Esophagus squamous epithelium (tissue), 5 donors: ENCODE measurements at regions not wholly inside any gene's neighbourhood (a gene's known extent, or its start where the extent isn't known, plus 50 kb on each side); places are given as distances from the start of the nearest gene placed in this dataset.

ENCODE experiments used
- DNase-seq: peaks from one replicate; lab custom pipeline; 2025; lab: John Stamatoyannopoulos, UW
- H3K27ac ChIP-seq, 4 donors: fragments of 200-600 bp; sonication (generic); one replicate each; pipeline ENCODE4 v1.5.1; 2016 to 2019; ENCODE audit warnings: mild to moderate bottlenecking in 1 of 4
- H3K27me3 ChIP-seq, 4 donors: fragments of 200-600 bp; sonication (generic); 1 replicate in 3 of 4; 2 replicates in 1 of 4; pipeline versions ENCODE4 v1.5.1 to v1.6.0; 2017 to 2021; ENCODE audit warnings: antibody characterized with exemption in 1 of 4
- H3K36me3 ChIP-seq, 3 donors: fragments of 200-600 bp; sonication (generic); one replicate each; pipeline ENCODE4 v1.5.1; 2016 to 2019
- H3K4me1 ChIP-seq, 3 donors: fragments of 200-600 bp; sonication (generic); one replicate each; pipeline ENCODE4 v1.5.1; 2017 to 2019
- H3K4me3 ChIP-seq, 4 donors: fragments of 200-600 bp; sonication (generic); 1 replicate in 3 of 4; 2 replicates in 1 of 4; pipeline ENCODE4 v1.5.1; 2016 to 2019; ENCODE audit warnings: mild to moderate bottlenecking in 2 of 4, moderate library complexity in 1 of 4
- H3K9me3 ChIP-seq, 3 donors: fragments of 200-600 bp; sonication (generic); one replicate each; pipeline ENCODE4 v1.5.1; 2016 to 2019
- CTCF ChIP-seq, 6 experiments: fragments of 450-650 bp in 4 of 6; fragments of 200-600 bp in 2 of 6; sonication (generic) in 2 of 6; IDR thresholded peaks; one replicate each; pipeline ENCODE4 v1.5.1; 2016 to 2019; ENCODE audit warnings: antibody characterized with exemption in 6 of 6, mild to moderate bottlenecking in 4 of 6, moderate library complexity in 4 of 6
- POLR2A ChIP-seq, 4 donors: fragments of 450-650 bp; IDR thresholded peaks; one replicate each; pipeline ENCODE4 v1.6.1; 2017; ENCODE audit warnings: antibody characterized with exemption in 4 of 4, mild to moderate bottlenecking in 4 of 4, moderate library complexity in 3 of 4
- WGBS, 2 donors: methylation state at CpG; one replicate each; pipeline ENCODE4 v1.1.5; 2018; 5-methylcytosine and 5-hydroxymethylcytosine counted together
- intact Hi-C: fragments of 100-400 bp; cut with DNase I; formaldehyde crosslinking; loops from one replicate; pipeline ENCODE4 v1.15.0; 2022
- donor health status: DM: yes; HTN: yes; CAD: no.

- Histone ChIP-seq H3K4me3 (no peak overlapping the region), H3K27ac (no peak overlapping the region), H3K9me3 (no peaks in the 10 kb centered on the region), H3K4me1 (peaks cover 0 to 10% (median 0%) of the 10 kb centered on the region in 3 donors), H3K27me3 (no peaks in the 10 kb centered on the region), H3K36me3 (no peaks in the 10 kb centered on the region)
- intact Hi-C loops = no loop called here
- TF ChIP-seq POLR2A (IDR thresholded peaks at IDR 0.05) = no peak
- TF ChIP-seq CTCF (IDR thresholded peaks at IDR 0.05) = no peak
- 78 to 88% methylated on average over 2 of the region's 2 CpGs for WGBS, 2 donors
- DNase-seq = no peak
Observed at GRCh38 chr6:16854986-16855385, 93.7 kb upstream of the ATXN1 start.

- no peaks in the 10 kb centered on the region for H3K27me3 ChIP-seq
- 69 to 88% methylated on average over 6 of the region's 6 CpGs for WGBS, 2 donors
- TF ChIP-seq CTCF (IDR thresholded peaks at IDR 0.05) = no peak
- peaks cover 0 to 10% (median 0%) of the 10 kb centered on the region in 3 donors for H3K4me1 ChIP-seq
- no peak for DNase-seq
- intact Hi-C loops = no loop called here
- H3K27ac ChIP-seq = no peak overlapping the region
- no peaks in the 10 kb centered on the region for H3K9me3 ChIP-seq
- H3K4me3 ChIP-seq = no peak overlapping the region
- no peaks in the 10 kb centered on the region for H3K36me3 ChIP-seq
Observed at GRCh38 chr6:16852671-16853070, 91.4 kb upstream of the ATXN1 start.

GRCh38 chr6:16851758-16852157 lies 90.5 kb upstream of the ATXN1 start:
- H3K36me3 ChIP-seq = no peaks in the 10 kb centered on the region
- H3K4me3 ChIP-seq = no peak overlapping the region
- TF ChIP-seq POLR2A (IDR thresholded peaks at IDR 0.05) (no peak), CTCF (IDR thresholded peaks at IDR 0.05) (no peak)
- no peaks in the 10 kb centered on the region for H3K9me3 ChIP-seq
- H3K27me3 ChIP-seq = no peaks in the 10 kb centered on the region
- intact Hi-C loops = no loop called here
- peaks cover 0 to 10% (median 0%) of the 10 kb centered on the region in 3 donors for H3K4me1 ChIP-seq
- 11 to 29% methylated on average over 1 of the region's 1 CpG for whole genome bisulfite sequencing, 2 donors
- DNase-seq = no peak
- no peak overlapping the region for H3K27ac ChIP-seq

GRCh38 chr6:16851044-16851540 lies 89.8 kb upstream of the ATXN1 start:
- H3K36me3 ChIP-seq = no peaks in the 10 kb centered on the region
- H3K9me3 ChIP-seq = no peaks in the 10 kb centered on the region
- DNase-seq = no peak
- no peaks in the 10 kb centered on the region for H3K27me3 ChIP-seq
- intact Hi-C loops = no loop called here
- no peak overlapping the region for H3K27ac ChIP-seq
- 73 to 83% methylated on average over 3 of the region's 3 CpGs for WGBS, 2 donors
- TF ChIP-seq CTCF (IDR thresholded peaks at IDR 0.05) (no peak), POLR2A (IDR thresholded peaks at IDR 0.05) (no peak)
- peaks cover 0 to 10% (median 0%) of the 10 kb centered on the region in 3 donors for H3K4me1 ChIP-seq
- H3K4me3 ChIP-seq = no peak overlapping the region

- H3K9me3 ChIP-seq = no peaks in the 10 kb centered on the region
- H3K4me3 ChIP-seq = no peak overlapping the region
- peaks cover 0 to 10% (median 0%) of the 10 kb centered on the region in 3 donors for H3K4me1 ChIP-seq
- H3K27me3 ChIP-seq = no peaks in the 10 kb centered on the region
- WGBS, 2 donors = 57 to 58% methylated on average over 5 of the region's 5 CpGs
- DNase-seq = no peak
- H3K36me3 ChIP-seq = no peaks in the 10 kb centered on the region
- intact Hi-C loops = no loop called here
- no peak for TF ChIP-seq POLR2A (IDR thresholded peaks at IDR 0.05)
- no peak for TF ChIP-seq CTCF (IDR thresholded peaks at IDR 0.05)
- H3K27ac ChIP-seq = no peak overlapping the region
Observed at GRCh38 chr6:16850681-16851026, 89.4 kb upstream of the ATXN1 start.
